Motor neuron (in vitro differentiated cells): ENCODE measurements at regions not wholly inside any gene's neighbourhood (a gene's known extent, or its start where the extent isn't known, plus 50 kb on each side); places are given as distances from the start of the nearest gene placed in this dataset.

Experiments used
- ATAC-seq, 8 experiments: fragments of 200-7000 bp; cut with Tn5 transposase; replicated peaks in 6 of 8; 2 replicates each; pipeline ENCODE4 v1.8.0; 2021; ENCODE audit warnings: mild to moderate bottlenecking in 8 of 8, moderate library complexity in 8 of 8
- H3K27ac ChIP-seq, 2 donors: fragments of 250-450 bp; sonication (Bioruptor Pico); 2 replicates each; pipeline ENCODE4 v1.9.0; 2021; ENCODE audit warnings: antibody characterized with exemption in 2 of 2, mild to moderate bottlenecking in 2 of 2, moderate library complexity in 1 of 2
- H3K4me1 ChIP-seq, 2 donors: fragments of 250-450 bp; sonication (Bioruptor Pico); replicated peaks in 1 of 2; 2 replicates each; pipeline ENCODE4 v1.6.1; 2021; ENCODE audit warnings: antibody characterized with exemption in 2 of 2, mild to moderate bottlenecking in 2 of 2, moderate library complexity in 1 of 2
- H3K4me3 ChIP-seq, 5 donors: fragments of 250-450 bp; sonication (Bioruptor Pico); 2 replicates each; pipeline ENCODE4 v1.9.0; 2021; ENCODE audit warnings: antibody characterized with exemption in 5 of 5, mild to moderate bottlenecking in 5 of 5, moderate library complexity in 4 of 5
- WGBS, 10 experiments: fragments of 450-650 bp; shearing (Covaris generic); methylation state at CpG; one replicate each; pipeline ENCODE4 v1.0.0; 2022; 5-methylcytosine and 5-hydroxymethylcytosine counted together
- in situ Hi-C, 9 experiments: fragments of 400-800 bp; cut with MboI; loops; one replicate each; pipeline ENCODE4 v1.15.0; 2021; ENCODE audit warnings: low sequenced_read_pairs in 9 of 9, low pct_unique_long_range_greater_than_20kb in 2 of 9; ENCODE audit not compliant: unreplicated experiment in 9 of 9

GRCh38 chr2:75799859-75800258 is 89.1 kb upstream of the GCFC2 start:
- no peak for ATAC-seq
- H3K4me1 ChIP-seq = peaks cover 0 to 14% of the 10 kb centered on the region in 2 donors
- H3K27ac ChIP-seq = no peak overlapping the region
- H3K4me3 ChIP-seq = no peak overlapping the region
- WGBS, 10 experiments = 0 to 100% methylated on average over 1 of the region's 4 CpGs; no CpG with 5 or more reads in 8 of the 10 experiments
- in situ Hi-C loops = loop anchor here in 4 of 9 experiments (25.0 kb wide), 2 partner anchors 387 to 787 kb away; no protein-coding TSS in a partner anchor

- H3K4me1 ChIP-seq = peaks cover 0 to 14% of the 10 kb centered on the region in 2 donors
- H3K27ac ChIP-seq = no peak overlapping the region
- peak; percentile 15 to 95 (median 28) for ATAC-seq
- in situ Hi-C loops = loop anchor here in 4 of 9 experiments (25.0 kb wide), 2 partner anchors 389 to 789 kb away; no protein-coding TSS in a partner anchor
- H3K4me3 ChIP-seq = no peak overlapping the region
- 5 to 87% (median 78%) methylated on average over 1 to 4 of the region's 4 CpGs; no CpG with 5 or more reads in 2 of the 10 experiments for WGBS, 10 experiments
Measured at GRCh38 chr2:75798569-75798968, 87.9 kb upstream of the GCFC2 start.

GRCh38 chr2:75792996-75793395 is 82.3 kb upstream of the GCFC2 start:
- no peak overlapping the region for H3K27ac ChIP-seq
- H3K4me3 ChIP-seq = no peak overlapping the region
- WGBS, 10 experiments = 0 to 100% (median 80%) methylated on average over 1 of the region's 1 CpG; no CpG with 5 or more reads in 6 of the 10 experiments
- in situ Hi-C loops = loop anchor here in 4 of 9 experiments (25.0 kb wide), 2 partner anchors 394 to 794 kb away; no protein-coding TSS in a partner anchor
- H3K4me1 ChIP-seq = peaks cover 0 to 2% of the 10 kb centered on the region in 2 donors
- ATAC-seq = peak in 2 of 8 experiments; percentile 62 to 77

GRCh38 chr2:75792146-75792545 is 81.4 kb upstream of the GCFC2 start:
- in situ Hi-C loops = loop anchor here in 4 of 9 experiments (25.0 kb wide), 2 partner anchors 395 to 795 kb away; no protein-coding TSS in a partner anchor
- ATAC-seq = no peak
- no peak overlapping the region for H3K4me3 ChIP-seq
- H3K4me1 ChIP-seq = peaks cover 0 to 2% of the 10 kb centered on the region in 2 donors
- no peak overlapping the region for H3K27ac ChIP-seq
- WGBS, 10 experiments = 33 to 100% (median 94%) methylated on average over 1 to 2 of the region's 4 CpGs; no CpG with 5 or more reads in 2 of the 10 experiments

- 40 to 100% (median 100%) methylated on average over 1 of the region's 1 CpG; no CpG with 5 or more reads in 4 of the 10 experiments for WGBS, 10 experiments
- Histone ChIP-seq H3K4me3 (no peak overlapping the region), H3K4me1 (peaks cover 0 to 2% of the 10 kb centered on the region in 2 donors), H3K27ac (no peak overlapping the region)
- in situ Hi-C loops = loop anchor here in 4 of 9 experiments (25.0 kb wide), 2 partner anchors 396 to 796 kb away; no protein-coding TSS in a partner anchor
- no peak for ATAC-seq
Measured at GRCh38 chr2:75790814-75791467, 80.2 kb upstream of the GCFC2 start.

GRCh38 chr2:75790121-75790813 is 79.6 kb upstream of the GCFC2 start:
- peak in 3 of 8 experiments; percentile 25 to 87 (median 58) for ATAC-seq
- peaks cover 0 to 2% of the 10 kb centered on the region in 2 donors for H3K4me1 ChIP-seq
- no peak overlapping the region for H3K27ac ChIP-seq
- 0 to 100% (median 69%) methylated on average over 1 to 5 of the region's 5 CpGs; no CpG with 5 or more reads in 1 of the 10 experiments for WGBS, 10 experiments
- in situ Hi-C loops = loop anchor here in 4 of 9 experiments (25.0 kb wide), 2 partner anchors 397 to 797 kb away; no protein-coding TSS in a partner anchor
- no peak overlapping the region for H3K4me3 ChIP-seq

- Histone ChIP-seq H3K4me1 (peaks cover 0 to 2% of the 10 kb centered on the region in 2 donors), H3K27ac (no peak overlapping the region), H3K4me3 (no peak overlapping the region)
- peak in 4 of 8 experiments; percentile 18 to 62 (median 40) for ATAC-seq
- 0 to 80% (median 50%) methylated on average over 1 of the region's 1 CpG; no CpG with 5 or more reads in 7 of the 10 experiments for WGBS, 10 experiments
- in situ Hi-C loops = loop anchor here in 4 of 9 experiments (25.0 kb wide), 2 partner anchors 398 to 798 kb away; no protein-coding TSS in a partner anchor
Measured at GRCh38 chr2:75788902-75789301, 78.2 kb upstream of the GCFC2 start.

GRCh38 chr2:75788154-75788553 is 77.4 kb upstream of the GCFC2 start:
- Histone ChIP-seq H3K4me1 (peaks cover 0 to 2% of the 10 kb centered on the region in 2 donors), H3K4me3 (no peak overlapping the region), H3K27ac (no peak overlapping the region)
- ATAC-seq = no peak
- in situ Hi-C loops = loop anchor here in 4 of 9 experiments (25.0 kb wide), 2 partner anchors 399 to 799 kb away; no protein-coding TSS in a partner anchor
- WGBS, 10 experiments = 59 to 100% (median 93%) methylated on average over 1 to 4 of the region's 4 CpGs; no CpG with 5 or more reads in 1 of the 10 experiments

- in situ Hi-C loops = loop anchor here in 4 of 9 experiments (25.0 kb wide), 2 partner anchors 400 to 800 kb away; no protein-coding TSS in a partner anchor
- ATAC-seq = peak in 5 of 8 experiments; percentile 37 to 55 (median 45)
- Histone ChIP-seq H3K4me3 (no peak overlapping the region), H3K4me1 (peaks cover 0 to 2% of the 10 kb centered on the region in 2 donors), H3K27ac (no peak overlapping the region)
- 1 to 80% (median 23%) methylated on average over 1 to 5 of the region's 5 CpGs for WGBS, 10 experiments
Measured at GRCh38 chr2:75787532-75788132, 76.9 kb upstream of the GCFC2 start.

GRCh38 chr2:75775311-75775823 is 64.7 kb upstream of the GCFC2 start:
- ATAC-seq = peak in 5 of 8 experiments; percentile 46 to 79 (median 70)
- Histone ChIP-seq H3K4me3 (no peak overlapping the region), H3K27ac (no peak overlapping the region), H3K4me1 (peaks cover 6 to 22% of the 10 kb centered on the region in 2 donors)
- in situ Hi-C loops = loop anchor here in 4 of 9 experiments (25.0 kb wide), 2 partner anchors 412 to 812 kb away; no protein-coding TSS in a partner anchor
- WGBS, 10 experiments = 0 to 53% (median 26%) methylated on average over 1 to 3 of the region's 3 CpGs; no CpG with 5 or more reads in 2 of the 10 experiments

- 8 to 67% (median 22%) methylated on average over 2 to 5 of the region's 5 CpGs for WGBS, 10 experiments
- Histone ChIP-seq H3K27ac (no peak overlapping the region), H3K4me3 (no peak overlapping the region), H3K4me1 (peaks cover 6 to 22% of the 10 kb centered on the region in 2 donors)
- no peak for ATAC-seq
- in situ Hi-C loops = no loop called here
Measured at GRCh38 chr2:75772908-75773630, 62.4 kb upstream of the GCFC2 start.

GRCh38 chr2:75765798-75766197 is 55.1 kb upstream of the GCFC2 start:
- no peak overlapping the region for H3K27ac ChIP-seq
- H3K4me1 ChIP-seq = no peaks in the 10 kb centered on the region
- H3K4me3 ChIP-seq = no peak overlapping the region
- 0 to 100% (median 83%) methylated on average over 1 of the region's 1 CpG; no CpG with 5 or more reads in 7 of the 10 experiments for WGBS, 10 experiments
- in situ Hi-C loops = no loop called here
- ATAC-seq = no peak
